ENCODE measurements at regions not wholly inside any gene's neighbourhood (a gene's known extent, or its start where the extent isn't known, plus 50 kb on each side); places are given as distances from the start of the nearest gene placed in this dataset.

GRCh38 chr3:66097647-66098046 lies 58.9 kb upstream of the MAGI1 start:
- BruUV-seq (replicated peaks), result no TSS peak
- 8% methylated on average over 4 of the region's 4 CpGs for WGBS (ENCODE audit: insufficient coverage, insufficient replicate concordance, low lambda C conversion rate, missing lambda C conversion rate)
- ATAC-seq (no peak), DNase-seq (ENCODE audit: low read depth, low spot score) (no peak), FAIRE-seq (no peak)
- Histone ChIP-seq H2AFZ (ENCODE audit: control insufficient read depth, low read depth, low read length) (no peak overlapping the region), H3K9me3 (replicated peaks; ENCODE audit: control insufficient read depth, insufficient read depth, low read length) (no peaks in the 10 kb centered on the region), H3K4me1 (ENCODE audit: control insufficient read depth, insufficient read depth, low read length) (no peaks in the 10 kb centered on the region), H3K9ac (ENCODE audit: control insufficient read depth, insufficient read depth, low read length) (no peak overlapping the region), H3K4me3 (no peak overlapping the region), H3K27me3 (replicated peaks in 1 of 2; ENCODE audit: control insufficient read depth in 2 of 2, insufficient read depth in 2 of 2, low read length in 1 of 2) (no peaks in the 10 kb centered on the region), H3K27ac (ENCODE audit: control insufficient read depth, insufficient read depth) (no peak overlapping the region), H3K79me2 (ENCODE audit: control insufficient read depth, insufficient read depth, low read length) (no peaks in the 10 kb centered on the region), H3K4me2 (ENCODE audit: control insufficient read depth, insufficient read depth) (no peak overlapping the region), H3K36me3 (ENCODE audit: control insufficient read depth in 2 of 2, insufficient read depth in 2 of 2, low read length in 1 of 2) (no peaks in the 10 kb centered on the region), H4K20me1 (ENCODE audit: control insufficient read depth, insufficient read depth) (no peaks in the 10 kb centered on the region)
- in situ Hi-C loops (cut with MboI), result no loop called here
- intact Hi-C loops (cut with micrococcal nuclease; ENCODE audit: unreplicated experiment), result no loop called here
- ChIA-PET POLR2A (no interaction called here), CTCF (no interaction called here), SMC1A (ENCODE audit: uncharacterized antibody, unreplicated experiment) (no interaction called here), RAD21 (ENCODE audit: unreplicated experiment) (no interaction called here)
- TF ChIP-seq ZNF24 (IDR thresholded peaks at IDR 0.05), result no peak
- no peak for TF ChIP-seq RBBP5 (conservative IDR thresholded peaks at IDR 0.05)
- TF ChIP-seq NBN (IDR thresholded peaks at IDR 0.05), result no peak

- Histone ChIP-seq H3K79me2 (ENCODE audit: control insufficient read depth, insufficient read depth, low read length) (no peaks in the 10 kb centered on the region), H2AFZ (ENCODE audit: control insufficient read depth, low read depth, low read length) (no peak overlapping the region), H3K4me3 (no peak overlapping the region), H4K20me1 (ENCODE audit: control insufficient read depth, insufficient read depth) (no peaks in the 10 kb centered on the region), H3K9me3 (replicated peaks; ENCODE audit: control insufficient read depth, insufficient read depth, low read length) (no peaks in the 10 kb centered on the region), H3K4me1 (ENCODE audit: control insufficient read depth, insufficient read depth, low read length) (no peaks in the 10 kb centered on the region), H3K27me3 (replicated peaks in 1 of 2; ENCODE audit: control insufficient read depth in 2 of 2, insufficient read depth in 2 of 2, low read length in 1 of 2) (no peaks in the 10 kb centered on the region), H3K27ac (ENCODE audit: control insufficient read depth, insufficient read depth) (no peak overlapping the region), H3K4me2 (ENCODE audit: control insufficient read depth, insufficient read depth) (no peak overlapping the region), H3K36me3 (ENCODE audit: control insufficient read depth in 2 of 2, insufficient read depth in 2 of 2, low read length in 1 of 2) (no peaks in the 10 kb centered on the region), H3K9ac (ENCODE audit: control insufficient read depth, insufficient read depth, low read length) (no peak overlapping the region)
- RAD21 ChIA-PET (ENCODE audit: unreplicated experiment), result no interaction called here
- ATAC-seq, result no peak
- BruUV-seq (replicated peaks), result no TSS peak
- DNase-seq (ENCODE audit: low read depth, low spot score), result no peak
- 7% methylated on average over 5 of the region's 5 CpGs for WGBS (ENCODE audit: insufficient coverage, insufficient replicate concordance, low lambda C conversion rate, missing lambda C conversion rate)
- CTCF ChIA-PET, result no interaction called here
- intact Hi-C loops (cut with micrococcal nuclease; ENCODE audit: unreplicated experiment) (no loop called here), in situ Hi-C loops (cut with MboI) (no loop called here)
- SMC1A ChIA-PET (ENCODE audit: uncharacterized antibody, unreplicated experiment), result no interaction called here
- FAIRE-seq, result no peak
- POLR2A ChIA-PET, result interaction anchor here (0.6 kb wide), 1 partner anchor 20 kb away, joined by 4 read pairs; no protein-coding TSS in a partner anchor
- TF ChIP-seq ATF2 (IDR thresholded peaks at IDR 0.05; ENCODE audit: low read length) (no peak), REST (IDR thresholded peaks at IDR 0.05; ENCODE audit: low read depth, low read length) (no peak), PAX5 (IDR thresholded peaks at IDR 0.05; ENCODE audit: borderline replicate concordance, low read depth, low read length) (no peak), ZNF687 (IDR thresholded peaks at IDR 0.05) (no peak), PML (IDR thresholded peaks at IDR 0.05; ENCODE audit: low read length) (no peak), SUPT20H (IDR thresholded peaks at IDR 0.05; ENCODE audit: borderline replicate concordance, control insufficient read depth, low read depth, low read length) (no peak)
Observed at GRCh38 chr3:66095295-66096001, 56.7 kb upstream of the MAGI1 start.

Data from GM12878 (cell line).